HepG2 (cell line): ENCODE measurements at regions not wholly inside any gene's neighbourhood (a gene's known extent, or its start where the extent isn't known, plus 50 kb on each side); places are given as distances from the start of the nearest gene placed in this dataset.

ENCODE experiments used
- DMAP1 ChIP-seq: IDR thresholded peaks from 2 replicates; pipeline ENCODE4 v1.6.1; 2016
- FOXA3 ChIP-seq: IDR thresholded peaks from 2 replicates; pipeline ENCODE4 v1.6.1; 2016; ENCODE audit warnings: missing genetic modification reagents, missing compliant biosample characterization
- KAT8 ChIP-seq: IDR thresholded peaks from 2 replicates; pipeline ENCODE4 v1.6.1; 2016; ENCODE audit warnings: missing genetic modification reagents, missing compliant biosample characterization
- MED13 ChIP-seq: sonication (generic); formaldehyde crosslinking; IDR thresholded peaks from 2 replicates; pipeline ENCODE4 v1.5.0; 2020; ENCODE audit warnings: missing genetic modification reagents
- MIER2 ChIP-seq: IDR thresholded peaks from 2 replicates; pipeline ENCODE4 v1.6.1; 2016; ENCODE audit warnings: missing biosample characterization, missing genetic modification reagents
- ONECUT2 ChIP-seq: sonication (generic); formaldehyde crosslinking; IDR thresholded peaks from 2 replicates; pipeline ENCODE4 v1.4.0; 2020; ENCODE audit warnings: missing genetic modification reagents
- POLR2A ChIP-seq, 2 experiments: IDR thresholded peaks; 2 replicates each; pipeline ENCODE4 v1.6.1; 2011; ENCODE audit warnings: low read depth in 2 of 2, low read length in 2 of 2, mild to moderate bottlenecking in 1 of 2, moderate library complexity in 1 of 2; ENCODE audit not compliant: insufficient read depth in 1 of 2
- SAFB2 ChIP-seq: sonication (generic); formaldehyde crosslinking; IDR thresholded peaks from 2 replicates; pipeline ENCODE4 v1.5.1; 2020; ENCODE audit warnings: missing genetic modification reagents, low read depth, mild to moderate bottlenecking, borderline replicate concordance
- ZNF501 ChIP-seq: sonication (generic); formaldehyde crosslinking; IDR thresholded peaks from 2 replicates; pipeline ENCODE4 v1.5.1; 2020; ENCODE audit warnings: mild to moderate bottlenecking, moderate library complexity, missing genetic modification reagents
- ZNF629 ChIP-seq: sonication (generic); formaldehyde crosslinking; conservative IDR thresholded peaks from 2 replicates; pipeline ENCODE4 v1.5.0; 2020; ENCODE audit warnings: missing genetic modification reagents
- ZNF768 ChIP-seq: sonication (generic); formaldehyde crosslinking; IDR thresholded peaks from 2 replicates; pipeline ENCODE4 v1.4.0; 2020; ENCODE audit warnings: missing genetic modification reagents
- TF ChIP-seq, protein P1 (sequence below): sonication (generic); formaldehyde crosslinking; IDR thresholded peaks from 2 replicates; pipeline ENCODE4 v1.5.0; 2020; ENCODE audit warnings: mild to moderate bottlenecking, missing genetic modification reagents, borderline replicate concordance
- TF ChIP-seq, protein P2 (sequence below): sonication (generic); formaldehyde crosslinking; IDR thresholded peaks from 2 replicates; pipeline ENCODE4 v1.5.0; 2020; ENCODE audit warnings: missing genetic modification reagents
- TF ChIP-seq, protein P3 (sequence below): sonication (generic); formaldehyde crosslinking; IDR thresholded peaks from 2 replicates; pipeline ENCODE4 v1.5.1; 2020; ENCODE audit warnings: missing genetic modification reagents, mild to moderate bottlenecking, borderline replicate concordance

DNA sequence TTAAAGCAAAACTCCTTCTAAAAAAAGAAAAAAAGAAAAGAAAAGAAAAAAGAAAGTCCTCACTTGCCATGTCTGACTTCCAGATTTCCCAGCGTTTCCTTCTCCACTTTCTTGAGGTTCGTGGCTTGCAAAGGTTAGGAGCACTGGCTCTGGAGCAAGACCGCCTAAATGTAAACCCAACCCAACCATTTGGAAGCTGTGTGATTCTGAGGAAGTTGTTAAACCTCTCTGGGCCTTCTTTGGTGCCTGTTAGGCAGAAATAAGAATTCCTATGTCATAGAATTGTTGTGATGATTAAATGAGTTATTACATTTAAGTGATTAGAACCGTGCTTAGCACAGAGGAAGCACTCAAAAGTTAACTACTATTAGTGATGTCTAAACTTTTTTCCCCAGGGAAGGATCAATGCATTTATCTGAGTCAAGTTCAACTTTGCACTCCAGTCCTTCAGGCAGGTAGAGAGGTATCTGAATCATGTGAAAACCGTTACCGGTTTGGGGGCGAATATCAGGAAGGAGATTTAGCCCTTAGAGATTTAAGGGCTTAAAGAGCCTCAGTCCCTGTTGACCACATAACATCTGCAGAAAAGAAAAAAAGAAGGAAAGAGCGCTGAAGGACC is 78.3 kb upstream of the HES1 start (continued):
- 0 out of 2 replicates have a peak, but pooled peaks have one; percentile 19 for TF ChIP-seq DMAP1 (CRISPR knock-in tag)
- peak; percentile 75; the same call in 1 of the 2 replicates for TF ChIP-seq ZNF768 (CRISPR knock-in tag)
- 0 out of 4 replicates have a peak, but pooled peaks of 1 of the 2 experiments have one; percentile 6 for TF ChIP-seq POLR2A (IDR thresholded peaks at IDR 0.05; ENCODE audit: insufficient read depth in 1 of 2, low read depth in 2 of 2, low read length in 2 of 2)
- peak; percentile 47; the same call in 1 of the 2 replicates for TF ChIP-seq ONECUT2 (CRISPR knock-in tag)
- 0 out of 2 replicates have a peak, but pooled peaks have one; percentile 21 for TF ChIP-seq FOXA3
- TF ChIP-seq, protein P1, sequence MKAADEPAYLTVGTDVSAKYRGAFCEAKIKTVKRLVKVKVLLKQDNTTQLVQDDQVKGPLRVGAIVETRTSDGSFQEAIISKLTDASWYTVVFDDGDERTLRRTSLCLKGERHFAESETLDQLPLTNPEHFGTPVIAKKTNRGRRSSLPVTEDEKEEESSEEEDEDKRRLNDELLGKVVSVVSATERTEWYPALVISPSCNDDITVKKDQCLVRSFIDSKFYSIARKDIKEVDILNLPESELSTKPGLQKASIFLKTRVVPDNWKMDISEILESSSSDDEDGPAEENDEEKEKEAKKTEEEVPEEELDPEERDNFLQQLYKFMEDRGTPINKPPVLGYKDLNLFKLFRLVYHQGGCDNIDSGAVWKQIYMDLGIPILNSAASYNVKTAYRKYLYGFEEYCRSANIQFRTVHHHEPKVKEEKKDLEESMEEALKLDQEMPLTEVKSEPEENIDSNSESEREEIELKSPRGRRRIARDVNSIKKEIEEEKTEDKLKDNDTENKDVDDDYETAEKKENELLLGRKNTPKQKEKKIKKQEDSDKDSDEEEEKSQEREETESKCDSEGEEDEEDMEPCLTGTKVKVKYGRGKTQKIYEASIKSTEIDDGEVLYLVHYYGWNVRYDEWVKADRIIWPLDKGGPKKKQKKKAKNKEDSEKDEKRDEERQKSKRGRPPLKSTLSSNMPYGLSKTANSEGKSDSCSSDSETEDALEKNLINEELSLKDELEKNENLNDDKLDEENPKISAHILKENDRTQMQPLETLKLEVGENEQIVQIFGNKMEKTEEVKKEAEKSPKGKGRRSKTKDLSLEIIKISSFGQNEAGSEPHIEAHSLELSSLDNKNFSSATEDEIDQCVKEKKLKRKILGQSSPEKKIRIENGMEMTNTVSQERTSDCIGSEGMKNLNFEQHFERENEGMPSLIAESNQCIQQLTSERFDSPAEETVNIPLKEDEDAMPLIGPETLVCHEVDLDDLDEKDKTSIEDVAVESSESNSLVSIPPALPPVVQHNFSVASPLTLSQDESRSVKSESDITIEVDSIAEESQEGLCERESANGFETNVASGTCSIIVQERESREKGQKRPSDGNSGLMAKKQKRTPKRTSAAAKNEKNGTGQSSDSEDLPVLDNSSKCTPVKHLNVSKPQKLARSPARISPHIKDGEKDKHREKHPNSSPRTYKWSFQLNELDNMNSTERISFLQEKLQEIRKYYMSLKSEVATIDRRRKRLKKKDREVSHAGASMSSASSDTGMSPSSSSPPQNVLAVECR (CRISPR knock-in tag) = peak; percentile 24; the same call in 1 of the 2 replicates
- TF ChIP-seq MIER2 (CRISPR knock-in tag) = no peak
- TF ChIP-seq MED13 = 0 out of 2 replicates have a peak, but pooled peaks have one; percentile 8
- TF ChIP-seq SAFB2 (CRISPR knock-in tag) = no peak
- TF ChIP-seq ZNF501 (CRISPR knock-in tag) = peak; percentile 52; the same call in 1 of the 2 replicates
- TF ChIP-seq, protein P2, sequence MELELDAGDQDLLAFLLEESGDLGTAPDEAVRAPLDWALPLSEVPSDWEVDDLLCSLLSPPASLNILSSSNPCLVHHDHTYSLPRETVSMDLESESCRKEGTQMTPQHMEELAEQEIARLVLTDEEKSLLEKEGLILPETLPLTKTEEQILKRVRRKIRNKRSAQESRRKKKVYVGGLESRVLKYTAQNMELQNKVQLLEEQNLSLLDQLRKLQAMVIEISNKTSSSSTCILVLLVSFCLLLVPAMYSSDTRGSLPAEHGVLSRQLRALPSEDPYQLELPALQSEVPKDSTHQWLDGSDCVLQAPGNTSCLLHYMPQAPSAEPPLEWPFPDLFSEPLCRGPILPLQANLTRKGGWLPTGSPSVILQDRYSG (CRISPR knock-in tag) = no peak
- TF ChIP-seq, protein P3, sequence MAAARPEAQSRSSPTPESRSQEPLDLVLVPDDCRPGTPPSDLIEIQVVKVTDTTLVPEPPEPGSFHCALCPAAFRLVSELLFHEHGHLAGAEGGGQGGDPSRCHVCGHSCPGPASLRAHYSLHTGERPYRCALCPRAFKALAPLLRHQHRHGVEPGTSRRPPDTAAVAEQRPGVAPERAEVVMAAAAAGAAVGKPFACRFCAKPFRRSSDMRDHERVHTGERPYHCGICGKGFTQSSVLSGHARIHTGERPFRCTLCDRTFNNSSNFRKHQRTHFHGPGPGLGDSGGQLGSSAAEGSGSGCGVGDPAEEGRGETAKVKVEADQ (CRISPR knock-in tag) = 0 out of 2 replicates have a peak, but pooled peaks have one; percentile 40
- TF ChIP-seq KAT8 (CRISPR knock-in tag) = 0 out of 2 replicates have a peak, but pooled peaks have one; percentile 7
- no peak for TF ChIP-seq ZNF629 (CRISPR knock-in tag)
